ENCODE measurements at regions not wholly inside any gene's neighbourhood (a gene's known extent, or its start where the extent isn't known, plus 50 kb on each side); places are given as distances from the start of the nearest gene placed in this dataset.

GRCh38 chr4:43709443-43709842 lies 739.2 kb downstream of the KCTD8 start:
- Histone ChIP-seq H3K9me3 (replicated peaks; ENCODE audit: insufficient read depth, low read length) (no peaks in the 10 kb centered on the region), H3K27ac (ENCODE audit: low read length) (no peak overlapping the region), H3K27me3 (replicated peaks; ENCODE audit: insufficient read depth, low read length) (no peaks in the 10 kb centered on the region), H3K4me1 (ENCODE audit: low read length) (no peaks in the 10 kb centered on the region), H3K79me2 (ENCODE audit: low read length) (no peaks in the 10 kb centered on the region), H3K4me3 (ENCODE audit: low read length) (no peak overlapping the region), H3K4me2 (ENCODE audit: low read depth, low read length) (no peak overlapping the region), H3F3A (ENCODE audit: insufficient read depth, low read length) (no peaks in the 10 kb centered on the region), H3K9me2 (replicated peaks; ENCODE audit: insufficient read depth, low read length) (no peaks in the 10 kb centered on the region), H2AFZ (ENCODE audit: low read length) (no peak overlapping the region), H3K9ac (ENCODE audit: low read length) (no peak overlapping the region), H4K20me1 (ENCODE audit: insufficient read depth, low read length) (no peaks in the 10 kb centered on the region), H3K36me3 (replicated peaks; ENCODE audit: insufficient read depth, low read length) (no peaks in the 10 kb centered on the region)
- DNase-seq, result no peak
- TF ChIP-seq CTCF (IDR thresholded peaks at IDR 0.05; ENCODE audit: low read length) (peak; percentile 31), EZH2 (optimal IDR thresholded peaks at IDR 0.05; ENCODE audit: low read depth, low read length) (no peak)

GRCh38 chr4:43716721-43717395 lies 731.8 kb downstream of the KCTD8 start:
- no peak overlapping the region for H2AFZ ChIP-seq (ENCODE audit: low read length)
- no peak for DNase-seq

GRCh38 chr4:43718369-43718768 lies 730.2 kb downstream of the KCTD8 start:
- Histone ChIP-seq H3F3A (ENCODE audit: insufficient read depth, low read length) (no peaks in the 10 kb centered on the region), H3K36me3 (replicated peaks; ENCODE audit: insufficient read depth, low read length) (no peaks in the 10 kb centered on the region), H3K4me3 (ENCODE audit: low read length) (no peak overlapping the region), H3K79me2 (ENCODE audit: low read length) (no peaks in the 10 kb centered on the region), H3K27me3 (replicated peaks; ENCODE audit: insufficient read depth, low read length) (no peaks in the 10 kb centered on the region), H3K4me1 (ENCODE audit: low read length) (no peaks in the 10 kb centered on the region), H3K9me3 (replicated peaks; ENCODE audit: insufficient read depth, low read length) (no peaks in the 10 kb centered on the region), H3K9me2 (replicated peaks; ENCODE audit: insufficient read depth, low read length) (no peaks in the 10 kb centered on the region), H3K27ac (ENCODE audit: low read length) (no peak overlapping the region), H3K4me2 (ENCODE audit: low read depth, low read length) (no peak overlapping the region), H2AFZ (ENCODE audit: low read length) (no peak overlapping the region), H3K9ac (ENCODE audit: low read length) (no peak overlapping the region), H4K20me1 (ENCODE audit: insufficient read depth, low read length) (no peaks in the 10 kb centered on the region)
- DNase-seq, result no peak
- no peak for TF ChIP-seq EZH2phosphoT487 (IDR thresholded peaks at IDR 0.05; ENCODE audit: low read length)
- no peak for TF ChIP-seq CTCF (IDR thresholded peaks at IDR 0.05; ENCODE audit: low read length)
- no peak for TF ChIP-seq EZH2 (optimal IDR thresholded peaks at IDR 0.05; ENCODE audit: low read depth, low read length)

More at GRCh38 chr4:43716721-43717395, 731.8 kb downstream of the KCTD8 start:
- no peak overlapping the region for H3K9ac ChIP-seq (ENCODE audit: low read length)
- TF ChIP-seq EZH2phosphoT487 (IDR thresholded peaks at IDR 0.05; ENCODE audit: low read length), result no peak
- TF ChIP-seq CTCF (IDR thresholded peaks at IDR 0.05; ENCODE audit: low read length), result no peak
- TF ChIP-seq EZH2 (optimal IDR thresholded peaks at IDR 0.05; ENCODE audit: low read depth, low read length), result no peak
- no peak overlapping the region for H3K4me3 ChIP-seq (ENCODE audit: low read length)
- no peaks in the 10 kb centered on the region for H4K20me1 ChIP-seq (ENCODE audit: insufficient read depth, low read length)
- H3K79me2 ChIP-seq (ENCODE audit: low read length), result no peaks in the 10 kb centered on the region
- no peak overlapping the region for H3K27ac ChIP-seq (ENCODE audit: low read length)
- no peaks in the 10 kb centered on the region for H3K4me1 ChIP-seq (ENCODE audit: low read length)
- no peaks in the 10 kb centered on the region for H3F3A ChIP-seq (ENCODE audit: insufficient read depth, low read length)
- no peaks in the 10 kb centered on the region for H3K36me3 ChIP-seq (replicated peaks; ENCODE audit: insufficient read depth, low read length)
- no peaks in the 10 kb centered on the region for H3K9me2 ChIP-seq (replicated peaks; ENCODE audit: insufficient read depth, low read length)
- H3K9me3 ChIP-seq (replicated peaks; ENCODE audit: insufficient read depth, low read length), result no peaks in the 10 kb centered on the region
- H3K4me2 ChIP-seq (ENCODE audit: low read depth, low read length), result no peak overlapping the region
- no peaks in the 10 kb centered on the region for H3K27me3 ChIP-seq (replicated peaks; ENCODE audit: insufficient read depth, low read length)

Measured in MM.1S (cell line).